K562 (cell line): ENCODE measurements at regions not wholly inside any gene's neighbourhood (a gene's known extent, or its start where the extent isn't known, plus 50 kb on each side); places are given as distances from the start of the nearest gene placed in this dataset.

ENCODE experiments used
- FIP1L1 ChIP-seq: fragments of 200-400 bp; formaldehyde crosslinking; IDR thresholded peaks from 2 replicates; pipeline ENCODE4 v1.6.1; 2018; ENCODE audit warnings: mild to moderate bottlenecking, low read depth, low read length; ENCODE audit not compliant: poor library complexity, severe bottlenecking
- REST ChIP-seq, 2 experiments: fragments of 450-650 bp; formaldehyde crosslinking in 1 of 2; IDR thresholded peaks; 2 replicates each; pipeline versions ENCODE4 v1.4.0 to v1.6.1; 2014 to 2020; ENCODE audit warnings: mild to moderate bottlenecking in 2 of 2, borderline replicate concordance in 1 of 2, low read depth in 1 of 2
- SNRNP70 ChIP-seq: fragments of 200-400 bp; formaldehyde crosslinking; optimal IDR thresholded peaks from 2 replicates; pipeline ENCODE3; 2017; ENCODE audit warnings: low read depth, low read length
- TFE3 ChIP-seq: fragments of 450-650 bp; formaldehyde crosslinking; IDR thresholded peaks from 2 replicates; pipeline ENCODE4 v1.4.0; 2020; ENCODE audit warnings: mild to moderate bottlenecking, mixed read lengths

GRCh38 chr12:13707829-13708228 lies 273.6 kb downstream of the GRIN2B start (continued):
- TF ChIP-seq REST (IDR thresholded peaks at IDR 0.05; ENCODE audit: borderline replicate concordance) (no peak), REST (CRISPR knock-in tag; IDR thresholded peaks at IDR 0.05; ENCODE audit: low read depth) (no peak), TFE3 (no peak), SNRNP70 (no peak), FIP1L1 (no peak)
- TF ChIP-seq, all 486 proteins: peak for 0
